ENCODE measurements at regions not wholly inside any gene's neighbourhood (a gene's known extent, or its start where the extent isn't known, plus 50 kb on each side); places are given as distances from the start of the nearest gene placed in this dataset.

DNA sequence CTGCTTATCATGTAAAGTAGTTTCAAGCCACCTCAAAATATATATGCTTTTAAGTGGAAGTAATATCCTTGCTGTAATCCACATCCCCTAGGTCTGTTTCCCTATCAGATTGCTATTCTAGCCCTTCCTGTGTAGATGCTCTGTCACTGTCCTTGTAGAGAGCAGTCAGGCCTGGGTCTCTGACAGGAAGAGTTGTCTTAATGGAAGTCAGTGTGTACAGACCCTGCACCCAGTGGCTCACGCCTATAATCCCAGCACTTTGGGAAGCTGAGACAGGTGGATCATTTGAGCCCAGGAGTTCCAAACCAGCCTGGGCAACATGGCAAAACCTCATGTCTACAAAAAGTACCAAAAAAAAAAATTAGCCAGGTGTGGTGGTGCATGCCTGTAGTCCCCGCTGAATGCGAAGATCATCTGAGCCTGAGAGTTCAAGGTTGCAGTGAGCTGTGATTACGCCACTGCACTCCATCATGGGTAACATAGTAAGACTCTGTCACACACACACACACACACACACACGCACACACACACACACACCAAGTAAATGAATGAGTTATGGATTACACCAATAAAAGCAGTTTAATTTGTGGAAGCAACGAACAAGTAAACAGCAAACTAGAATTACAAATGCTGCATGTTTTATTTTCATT lies 70.2 kb upstream of the DSC1 start:
- H3K36me3 ChIP-seq (ENCODE audit: control insufficient read depth, insufficient read depth, low read length), result no peaks in the 10 kb centered on the region
- no peak overlapping the region for H3K9ac ChIP-seq (ENCODE audit: low read length)
- H3K4me3 ChIP-seq (ENCODE audit: low read depth, low read length), result no peak overlapping the region
- peaks cover 5% of the 10 kb centered on the region; the same call in 1 of the 2 replicates for H3K4me1 ChIP-seq (ENCODE audit: control insufficient read depth, insufficient read depth, low read length)
- no peaks in the 10 kb centered on the region for H3K9me3 ChIP-seq (ENCODE audit: control insufficient read depth, insufficient read depth, low read depth, low read length)
- H3K27me3 ChIP-seq (ENCODE audit: control insufficient read depth, insufficient read depth, low read length), result no peaks in the 10 kb centered on the region
- H3K27ac ChIP-seq (ENCODE audit: low read depth, low read length), result no peak overlapping the region

DNA sequence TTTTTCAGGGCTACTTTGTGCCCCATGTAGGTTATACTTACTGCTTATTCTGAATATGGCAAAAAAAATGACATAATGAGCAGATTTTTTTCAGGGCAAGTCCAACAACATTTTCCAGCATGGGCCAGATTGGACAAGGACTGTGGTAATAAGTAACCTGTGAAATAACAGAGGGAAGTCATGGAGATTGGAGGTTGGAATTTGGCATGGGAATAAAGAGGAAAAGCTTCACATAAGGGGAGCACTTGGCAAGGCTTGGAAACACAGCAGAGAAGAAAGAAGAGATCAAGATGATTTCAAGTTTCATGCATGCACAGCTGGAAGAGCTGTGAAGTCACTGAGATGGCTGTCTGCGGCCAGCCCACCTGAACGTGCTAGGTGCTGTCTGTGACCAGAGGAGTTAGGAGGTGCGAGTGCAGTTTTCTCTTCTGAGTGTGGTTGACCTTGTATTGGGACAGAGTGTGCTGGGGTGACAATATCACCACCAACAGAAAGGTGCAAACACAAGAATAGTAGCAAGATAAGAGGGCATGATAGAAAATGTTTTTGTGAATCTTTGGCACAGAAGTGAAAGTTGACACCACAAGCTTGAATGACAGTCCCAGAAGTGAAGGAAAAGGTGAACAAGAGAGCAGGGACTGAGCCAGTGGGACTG lies 71.1 kb upstream of the DSC1 start:
- Histone ChIP-seq H3K9ac (ENCODE audit: low read length) (no peak overlapping the region), H3K4me3 (ENCODE audit: low read depth, low read length) (no peak overlapping the region), H3K4me1 (ENCODE audit: control insufficient read depth, insufficient read depth, low read length) (peaks cover 5% of the 10 kb centered on the region; the same call in 1 of the 2 replicates), H3K36me3 (ENCODE audit: control insufficient read depth, insufficient read depth, low read length) (no peaks in the 10 kb centered on the region), H3K9me3 (ENCODE audit: control insufficient read depth, insufficient read depth, low read depth, low read length) (no peaks in the 10 kb centered on the region), H3K27me3 (ENCODE audit: control insufficient read depth, insufficient read depth, low read length) (no peaks in the 10 kb centered on the region), H3K27ac (ENCODE audit: low read depth, low read length) (no peak overlapping the region)

DNA sequence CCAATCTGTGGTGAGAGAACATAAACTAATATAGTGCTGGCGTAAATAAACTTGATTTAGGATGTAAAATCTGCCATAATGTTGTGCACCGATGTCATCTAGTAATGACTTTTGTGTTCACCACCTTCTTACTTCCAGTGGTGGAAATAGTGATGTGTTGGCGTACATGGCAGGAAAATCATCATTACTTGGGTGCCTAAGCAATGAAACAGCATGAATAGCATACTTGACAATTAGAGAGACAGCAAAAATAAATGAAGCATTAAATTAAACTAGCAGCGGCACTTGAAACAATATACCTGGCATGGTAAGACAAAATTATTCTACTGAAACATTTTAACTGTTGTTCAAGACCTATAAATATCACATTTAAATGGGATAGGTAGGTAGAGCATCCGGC lies 73.2 kb upstream of the DSC1 start:
- peaks cover 9% of the 10 kb centered on the region for H3K4me1 ChIP-seq (ENCODE audit: control insufficient read depth, insufficient read depth, low read length)
- no peaks in the 10 kb centered on the region for H3K9me3 ChIP-seq (ENCODE audit: control insufficient read depth, insufficient read depth, low read depth, low read length)
- no peaks in the 10 kb centered on the region for H3K36me3 ChIP-seq (ENCODE audit: control insufficient read depth, insufficient read depth, low read length)
- H3K27me3 ChIP-seq (ENCODE audit: control insufficient read depth, insufficient read depth, low read length), result no peaks in the 10 kb centered on the region
- no peak overlapping the region for H3K4me3 ChIP-seq (ENCODE audit: low read depth, low read length)
- H3K27ac ChIP-seq (ENCODE audit: low read depth, low read length), result no peak overlapping the region
- H3K9ac ChIP-seq (ENCODE audit: low read length), result no peak overlapping the region

DNA sequence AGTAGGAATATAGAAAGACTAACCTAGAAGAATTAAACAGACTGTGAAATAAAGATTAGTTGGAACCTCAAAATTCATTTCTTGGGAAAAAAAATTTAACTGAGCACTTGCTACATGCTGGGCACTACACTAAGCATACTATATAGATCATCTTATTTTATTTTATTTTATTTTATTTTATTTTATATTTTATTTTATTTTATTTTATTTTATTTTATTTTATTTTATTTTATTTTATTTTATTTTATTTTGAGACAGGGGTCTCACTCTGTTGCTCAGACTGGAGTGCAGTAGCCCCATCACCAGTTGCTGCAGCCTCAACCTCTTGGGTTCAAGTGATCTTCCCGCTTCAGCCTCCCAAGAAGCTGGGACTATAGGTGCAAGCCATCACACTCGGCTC lies 74.5 kb upstream of the DSC1 start:
- Histone ChIP-seq H3K4me3 (ENCODE audit: low read depth, low read length) (no peak overlapping the region), H3K9ac (ENCODE audit: low read length) (no peak overlapping the region), H3K36me3 (ENCODE audit: control insufficient read depth, insufficient read depth, low read length) (no peaks in the 10 kb centered on the region), H3K4me1 (ENCODE audit: control insufficient read depth, insufficient read depth, low read length) (peaks cover 20% of the 10 kb centered on the region), H3K27me3 (ENCODE audit: control insufficient read depth, insufficient read depth, low read length) (no peaks in the 10 kb centered on the region), H3K27ac (ENCODE audit: low read depth, low read length) (no peak overlapping the region), H3K9me3 (ENCODE audit: control insufficient read depth, insufficient read depth, low read depth, low read length) (no peaks in the 10 kb centered on the region)

DNA sequence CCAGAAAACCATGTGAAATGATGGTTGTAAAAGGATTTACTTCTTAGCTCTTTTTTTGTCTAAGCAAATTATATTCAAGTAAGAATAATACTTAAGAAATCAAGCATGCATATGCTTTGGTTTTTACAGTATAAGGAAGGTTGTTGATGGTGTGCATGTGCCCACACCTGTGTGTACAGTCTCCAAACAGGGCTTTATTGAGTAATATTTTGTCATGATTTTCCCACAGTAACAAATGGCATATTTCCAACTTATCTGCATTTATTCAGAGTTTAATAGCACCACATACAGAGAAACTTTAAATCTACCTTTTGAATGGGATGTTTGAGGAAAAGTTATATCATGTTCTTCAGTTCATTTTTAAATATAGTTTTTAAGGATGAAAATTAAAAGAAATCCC lies 76.5 kb upstream of the DSG1 start:
- H3K36me3 ChIP-seq (ENCODE audit: control insufficient read depth, insufficient read depth, low read length), result no peaks in the 10 kb centered on the region
- no peak overlapping the region for H3K9ac ChIP-seq (ENCODE audit: low read length)
- peaks cover 45% of the 10 kb centered on the region for H3K4me1 ChIP-seq (ENCODE audit: control insufficient read depth, insufficient read depth, low read length)
- H3K9me3 ChIP-seq (ENCODE audit: control insufficient read depth, insufficient read depth, low read depth, low read length), result no peaks in the 10 kb centered on the region
- no peak overlapping the region for H3K4me3 ChIP-seq (ENCODE audit: low read depth, low read length)
- 0 out of 2 replicates have a peak overlapping the region, but pooled peaks have one; percentile 18 for H3K27ac ChIP-seq (ENCODE audit: low read depth, low read length)
- H3K27me3 ChIP-seq (ENCODE audit: control insufficient read depth, insufficient read depth, low read length), result no peaks in the 10 kb centered on the region

DNA sequence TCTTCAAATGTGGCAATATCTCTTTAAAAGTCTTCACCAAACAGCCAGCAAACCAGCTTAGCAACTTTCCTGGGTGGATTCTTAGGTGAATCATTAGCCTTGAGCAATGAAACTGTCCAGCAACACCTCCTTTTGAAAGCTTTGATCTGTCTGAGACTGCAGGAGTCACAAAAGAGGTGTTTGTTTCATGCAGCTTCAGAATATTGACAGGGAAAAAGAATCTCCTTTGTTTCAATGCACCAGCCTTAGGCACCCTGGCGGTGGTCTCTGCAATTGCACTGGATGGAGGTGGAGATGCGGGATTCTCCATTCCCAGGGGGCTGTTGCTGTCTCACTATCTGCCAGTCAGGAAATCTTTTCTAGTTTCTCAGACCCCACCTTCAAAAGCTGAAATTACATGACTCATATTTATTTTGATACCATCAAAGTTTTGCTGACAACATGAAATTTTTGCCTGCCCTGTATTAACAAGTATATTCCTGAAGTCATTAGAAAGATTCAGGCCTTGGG lies 76.0 kb upstream of the DSG1 start:
- Histone ChIP-seq H3K9ac (ENCODE audit: low read length) (no peak overlapping the region), H3K27me3 (ENCODE audit: control insufficient read depth, insufficient read depth, low read length) (no peaks in the 10 kb centered on the region), H3K9me3 (ENCODE audit: control insufficient read depth, insufficient read depth, low read depth, low read length) (no peaks in the 10 kb centered on the region), H3K36me3 (ENCODE audit: control insufficient read depth, insufficient read depth, low read length) (no peaks in the 10 kb centered on the region), H3K4me1 (ENCODE audit: control insufficient read depth, insufficient read depth, low read length) (peaks cover 45% of the 10 kb centered on the region), H3K4me3 (ENCODE audit: low read depth, low read length) (no peak overlapping the region), H3K27ac (ENCODE audit: low read depth, low read length) (0 out of 2 replicates have a peak overlapping the region, but pooled peaks have one; percentile 18)

DNA sequence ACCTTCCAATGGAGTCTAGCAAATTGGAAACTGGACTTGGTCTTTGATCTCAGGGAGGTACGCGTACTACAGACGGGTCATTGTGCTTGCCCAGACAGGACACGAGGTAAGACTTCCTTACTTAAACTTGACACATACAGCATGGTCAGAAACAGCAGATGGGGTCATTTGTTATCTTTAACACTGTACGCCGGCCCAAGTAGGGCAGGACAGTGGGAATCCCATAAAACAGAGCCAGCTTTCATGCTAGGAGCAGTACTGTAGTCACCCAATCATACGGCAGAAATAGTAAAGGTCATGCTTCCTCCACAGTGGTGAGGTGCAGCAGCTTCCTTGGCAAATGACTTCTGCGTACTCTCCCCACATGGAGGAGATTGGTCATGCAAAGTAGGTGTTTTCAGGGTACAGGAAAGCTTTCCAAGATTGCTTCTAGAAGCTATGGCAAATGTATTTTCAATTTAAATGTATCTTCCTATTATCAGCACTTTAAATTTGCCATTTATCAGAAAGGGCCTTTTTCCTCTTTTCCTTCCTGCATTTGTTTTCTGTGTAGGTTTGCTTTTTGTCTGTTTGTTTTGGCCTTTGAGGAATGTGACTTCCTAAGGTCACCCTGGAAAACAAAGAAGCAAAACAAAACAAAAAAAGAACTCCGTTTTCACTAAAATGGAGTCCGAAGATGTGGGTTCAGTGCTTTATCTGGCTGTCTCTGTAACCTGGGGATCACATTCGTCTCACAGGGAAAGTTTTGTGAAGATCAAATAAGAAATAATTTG lies 74.0 kb upstream of the DSG1 start:
- no peaks in the 10 kb centered on the region for H3K36me3 ChIP-seq (ENCODE audit: control insufficient read depth, insufficient read depth, low read length)
- no peaks in the 10 kb centered on the region for H3K9me3 ChIP-seq (ENCODE audit: control insufficient read depth, insufficient read depth, low read depth, low read length)
- peak overlapping the region; percentile 57; the same call in 1 of the 2 replicates for H3K27ac ChIP-seq (ENCODE audit: low read depth, low read length)
- no peak overlapping the region for H3K4me3 ChIP-seq (ENCODE audit: low read depth, low read length)
- H3K9ac ChIP-seq (ENCODE audit: low read length), result no peak overlapping the region
- H3K27me3 ChIP-seq (ENCODE audit: control insufficient read depth, insufficient read depth, low read length), result no peaks in the 10 kb centered on the region
- peaks cover 51% of the 10 kb centered on the region for H3K4me1 ChIP-seq (ENCODE audit: control insufficient read depth, insufficient read depth, low read length)

DNA sequence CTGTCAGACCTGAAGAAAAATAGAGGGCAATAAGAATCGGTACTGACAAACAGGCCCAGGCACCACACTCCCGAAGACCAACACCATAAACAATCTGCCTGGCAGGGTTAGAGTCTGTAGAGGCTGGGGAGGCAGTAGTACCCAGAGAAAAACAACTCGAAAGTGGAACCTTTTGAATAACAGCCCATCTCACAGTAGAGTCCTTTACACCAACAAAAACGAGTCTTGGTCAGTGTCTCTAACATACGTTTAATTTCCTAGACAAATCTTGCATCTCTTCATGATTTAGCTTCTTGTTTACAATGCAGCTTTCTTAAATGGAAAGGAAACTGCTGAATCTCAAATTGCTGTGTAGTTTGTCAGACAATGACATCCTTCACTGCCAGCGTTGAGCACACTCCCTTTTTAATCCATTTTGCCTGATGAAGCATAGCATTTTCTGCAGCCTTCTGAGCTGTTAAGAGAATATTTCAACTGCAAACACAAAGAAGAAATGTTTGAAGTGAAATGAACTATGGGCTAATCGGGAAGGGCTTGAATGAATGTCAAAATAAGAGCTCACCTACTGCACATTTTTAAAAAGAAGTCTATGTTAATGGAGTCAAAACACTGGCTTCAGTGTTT lies 73.1 kb upstream of the DSG1 start:
- H3K27me3 ChIP-seq (ENCODE audit: control insufficient read depth, insufficient read depth, low read length), result no peaks in the 10 kb centered on the region
- H3K36me3 ChIP-seq (ENCODE audit: control insufficient read depth, insufficient read depth, low read length), result no peaks in the 10 kb centered on the region
- no peak overlapping the region for H3K4me3 ChIP-seq (ENCODE audit: low read depth, low read length)
- no peaks in the 10 kb centered on the region for H3K9me3 ChIP-seq (ENCODE audit: control insufficient read depth, insufficient read depth, low read depth, low read length)
- peak overlapping the region; percentile 5 for H3K9ac ChIP-seq (ENCODE audit: low read length)
- peaks cover 51% of the 10 kb centered on the region for H3K4me1 ChIP-seq (ENCODE audit: control insufficient read depth, insufficient read depth, low read length)
- H3K27ac ChIP-seq (ENCODE audit: low read depth, low read length), result peak overlapping the region; percentile 57; the same call in 1 of the 2 replicates

DNA sequence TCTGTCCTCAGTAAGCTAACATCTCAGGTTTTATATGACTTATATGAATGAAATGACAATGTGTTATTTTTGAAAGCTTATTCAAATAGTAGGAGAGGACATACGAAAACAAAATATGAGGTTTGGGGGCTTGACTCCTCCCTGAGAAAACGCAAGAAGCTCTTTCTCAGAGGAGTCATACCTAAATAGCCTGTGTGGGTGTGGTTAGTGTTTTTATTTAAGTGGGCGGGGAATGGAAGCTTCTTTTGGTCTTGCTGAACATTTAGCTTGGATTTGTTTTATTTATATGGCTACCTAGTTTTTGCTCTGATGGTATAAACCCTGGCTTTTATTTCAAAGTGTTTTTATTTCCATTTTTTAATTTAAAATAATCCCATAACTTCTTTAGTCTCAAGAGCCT lies 72.1 kb upstream of the DSG1 start:
- Histone ChIP-seq H3K4me3 (ENCODE audit: low read depth, low read length) (no peak overlapping the region), H3K27ac (ENCODE audit: low read depth, low read length) (no peak overlapping the region), H3K4me1 (ENCODE audit: control insufficient read depth, insufficient read depth, low read length) (peaks cover 48% of the 10 kb centered on the region), H3K9ac (ENCODE audit: low read length) (no peak overlapping the region), H3K27me3 (ENCODE audit: control insufficient read depth, insufficient read depth, low read length) (no peaks in the 10 kb centered on the region), H3K36me3 (ENCODE audit: control insufficient read depth, insufficient read depth, low read length) (no peaks in the 10 kb centered on the region), H3K9me3 (ENCODE audit: control insufficient read depth, insufficient read depth, low read depth, low read length) (no peaks in the 10 kb centered on the region)

DNA sequence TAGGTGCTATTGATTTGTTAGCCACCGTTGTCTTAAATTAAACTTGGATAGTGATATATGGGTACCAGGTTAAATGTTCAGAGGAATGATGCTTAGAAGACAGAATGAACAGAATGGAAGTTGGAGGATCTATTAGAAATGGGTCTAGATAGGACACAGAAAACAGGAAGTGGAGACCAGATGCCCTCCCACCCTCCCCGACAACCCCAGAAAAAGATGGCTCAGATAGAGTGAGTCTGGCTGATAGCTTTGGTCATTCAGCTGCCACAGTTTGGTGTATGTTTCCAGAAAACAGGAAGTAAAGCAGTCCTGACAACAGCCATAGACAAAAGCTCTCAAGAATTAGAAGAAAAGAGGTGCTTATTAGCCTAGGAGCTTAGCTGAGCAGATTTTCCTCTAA lies 71.5 kb upstream of the DSG1 start:
- H3K27ac ChIP-seq (ENCODE audit: low read depth, low read length), result 0 out of 2 replicates have a peak overlapping the region, but pooled peaks have one; percentile 24
- no peak overlapping the region for H3K4me3 ChIP-seq (ENCODE audit: low read depth, low read length)

More for the DNA sequence above, 71.5 kb upstream of the DSG1 start:
- no peaks in the 10 kb centered on the region for H3K27me3 ChIP-seq (ENCODE audit: control insufficient read depth, insufficient read depth, low read length)
- no peaks in the 10 kb centered on the region for H3K9me3 ChIP-seq (ENCODE audit: control insufficient read depth, insufficient read depth, low read depth, low read length)
- H3K4me1 ChIP-seq (ENCODE audit: control insufficient read depth, insufficient read depth, low read length), result peaks cover 43% of the 10 kb centered on the region
- H3K9ac ChIP-seq (ENCODE audit: low read length), result no peak overlapping the region
- no peaks in the 10 kb centered on the region for H3K36me3 ChIP-seq (ENCODE audit: control insufficient read depth, insufficient read depth, low read length)
